CD1c-positive myeloid dendritic cell (primary cell): ENCODE measurements at regions not wholly inside any gene's neighbourhood (a gene's known extent, or its start where the extent isn't known, plus 50 kb on each side); places are given as distances from the start of the nearest gene placed in this dataset.

Experiments
- DNase-seq: peaks from one replicate; pipeline ENCODE4 v3.0.0-alpha.2; 2016; ENCODE audit errors: extremely low spot score

DNA sequence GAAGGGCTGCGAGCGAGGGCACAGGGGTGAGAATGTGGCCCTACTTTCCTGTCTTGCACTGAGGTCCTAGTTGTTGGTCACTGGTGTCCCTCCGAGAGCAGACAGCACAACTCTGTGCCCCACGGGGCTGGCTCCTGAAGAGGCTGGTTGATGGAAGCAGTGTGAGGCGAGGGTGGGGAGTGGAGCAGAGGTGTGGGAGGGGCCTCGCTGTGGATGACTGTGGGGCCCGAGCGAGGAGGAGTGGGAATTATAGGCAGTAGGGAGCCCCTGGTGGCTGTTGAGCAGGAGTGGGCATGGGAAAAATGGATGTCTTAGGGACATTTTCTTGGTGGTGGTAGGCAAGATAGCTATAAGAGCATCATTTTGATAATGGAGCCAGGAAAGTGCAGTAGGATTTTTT is 660.5 kb upstream of the HS6ST1 start:
- no peak for DNase-seq

GRCh38 chr2:128980475-128980874 is 661.8 kb upstream of the HS6ST1 start:
- DNase-seq = no peak

DNA sequence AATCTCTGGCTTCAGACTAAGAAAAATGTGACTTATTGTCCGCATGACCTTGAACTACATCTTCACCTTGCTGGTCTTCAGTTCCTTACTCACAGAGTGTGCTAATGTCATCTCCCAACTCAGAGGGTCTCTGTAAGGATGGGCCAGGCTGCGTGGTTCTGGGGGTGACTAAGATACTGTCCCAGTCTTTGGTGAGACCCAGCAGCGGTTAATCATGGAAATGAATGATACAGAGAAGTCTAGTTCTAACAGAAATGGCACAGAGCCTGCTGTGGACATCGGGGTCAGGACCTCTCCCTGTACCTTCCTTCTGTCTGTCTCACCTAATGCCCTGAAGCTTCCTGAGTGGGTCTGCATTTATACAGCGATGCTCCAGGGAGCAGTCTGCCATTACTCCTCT is 662.7 kb upstream of the HS6ST1 start:
- no peak for DNase-seq

DNA sequence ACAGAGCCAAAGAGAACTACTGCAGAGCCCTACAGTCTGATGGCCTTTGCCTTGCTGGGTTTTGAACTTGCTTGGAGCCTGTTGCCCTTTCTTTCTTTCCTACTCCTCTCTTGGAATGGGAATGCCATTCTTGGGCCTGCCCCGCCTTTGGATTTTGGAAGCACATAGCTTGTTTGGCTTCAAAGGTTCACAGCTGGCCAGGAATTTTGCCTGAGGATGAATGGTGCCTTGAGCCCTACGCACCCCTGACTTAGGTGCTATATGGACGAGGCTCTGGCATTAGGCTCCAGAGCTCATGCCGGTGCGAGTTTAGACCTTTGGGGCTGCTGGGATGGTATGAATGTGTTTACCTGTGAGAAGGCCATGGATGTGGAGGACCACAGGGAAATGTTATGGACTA is 663.3 kb upstream of the HS6ST1 start:
- DNase-seq = no peak

GRCh38 chr2:128982670-128983069 is 664.0 kb upstream of the HS6ST1 start:
- DNase-seq = no peak

- no peak for DNase-seq
These were observed 664.4 kb upstream of the HS6ST1 start for GRCh38 chr2:128983094-128983493.

DNA sequence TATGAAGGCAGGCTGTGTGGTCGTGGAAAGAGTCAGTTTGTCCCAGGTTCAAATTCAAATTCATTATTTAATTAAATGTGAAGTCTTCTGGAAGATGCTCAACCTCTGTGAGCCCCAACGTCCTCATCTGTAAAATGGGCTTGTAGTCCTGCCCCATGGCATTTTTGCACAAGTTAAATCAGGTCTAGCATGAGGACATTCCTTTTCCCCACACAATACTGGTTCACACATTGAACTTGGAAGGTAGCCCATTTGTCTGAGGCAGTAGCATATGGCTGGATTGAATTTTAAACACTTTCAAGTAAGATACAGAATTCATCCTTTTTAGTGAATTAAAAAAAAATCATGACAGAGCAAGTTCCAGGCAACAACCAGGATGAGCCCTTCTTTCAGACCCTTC is 665.4 kb upstream of the HS6ST1 start:
- no peak for DNase-seq

DNA sequence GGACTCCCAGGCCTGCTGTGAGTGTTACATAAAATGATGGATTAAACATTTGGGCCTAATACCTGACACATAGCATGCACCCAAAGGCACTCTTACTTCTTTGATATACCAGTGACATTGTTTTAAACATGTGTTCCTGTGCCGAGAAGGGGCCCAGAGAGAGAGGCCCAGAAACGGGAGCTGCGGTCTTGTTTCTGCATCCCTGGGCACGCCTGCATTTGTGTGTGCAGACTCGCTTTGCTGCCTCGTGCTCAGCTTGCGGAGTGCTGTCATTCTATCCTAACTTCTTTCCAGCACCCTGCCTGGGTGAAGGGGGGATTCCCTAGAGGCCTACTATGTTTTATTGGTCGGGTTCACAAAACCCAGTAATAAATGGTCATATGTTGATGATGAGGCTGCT is 666.2 kb upstream of the HS6ST1 start:
- DNase-seq = no peak

DNA sequence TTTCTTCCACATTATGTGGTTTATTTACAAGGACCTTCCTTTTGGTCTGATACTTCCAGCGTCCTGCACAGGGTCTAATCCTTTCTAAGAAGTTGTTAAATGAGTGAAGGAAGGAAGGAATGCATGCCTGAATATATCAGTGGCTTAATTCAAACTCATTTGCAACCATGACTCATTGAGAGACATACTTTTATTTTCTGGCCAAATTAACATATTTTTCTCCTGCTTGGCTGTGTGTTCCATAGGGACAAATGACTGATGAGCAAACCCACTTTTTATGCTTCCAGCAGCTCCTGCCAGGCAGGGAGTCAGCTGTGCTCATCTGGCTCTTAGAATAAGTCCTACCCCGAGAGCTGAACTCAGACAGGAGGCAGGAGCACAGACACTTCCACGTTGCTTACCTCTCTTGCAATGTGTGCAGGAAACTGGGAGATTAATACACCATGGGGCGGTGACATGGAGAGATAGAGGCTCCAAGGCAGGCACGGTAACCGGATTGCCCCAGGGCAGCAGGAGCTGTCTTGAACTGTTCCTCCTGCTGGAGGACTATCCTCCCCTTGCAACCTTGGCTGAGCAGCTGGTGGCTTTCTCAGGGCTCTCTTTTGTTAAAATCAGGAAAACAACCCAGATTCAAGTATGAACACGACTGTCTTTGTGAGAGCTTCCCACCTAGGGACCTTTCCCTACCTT is 667.5 kb upstream of the HS6ST1 start:
- DNase-seq = no peak

- DNase-seq = no peak
These were observed 668.2 kb upstream of the HS6ST1 start for GRCh38 chr2:128986867-128987268.

GRCh38 chr2:128988326-128988725 is 669.7 kb upstream of the HS6ST1 start:
- DNase-seq = no peak

- DNase-seq = no peak
These were observed 670.3 kb upstream of the HS6ST1 start for GRCh38 chr2:128988967-128989366.

DNA sequence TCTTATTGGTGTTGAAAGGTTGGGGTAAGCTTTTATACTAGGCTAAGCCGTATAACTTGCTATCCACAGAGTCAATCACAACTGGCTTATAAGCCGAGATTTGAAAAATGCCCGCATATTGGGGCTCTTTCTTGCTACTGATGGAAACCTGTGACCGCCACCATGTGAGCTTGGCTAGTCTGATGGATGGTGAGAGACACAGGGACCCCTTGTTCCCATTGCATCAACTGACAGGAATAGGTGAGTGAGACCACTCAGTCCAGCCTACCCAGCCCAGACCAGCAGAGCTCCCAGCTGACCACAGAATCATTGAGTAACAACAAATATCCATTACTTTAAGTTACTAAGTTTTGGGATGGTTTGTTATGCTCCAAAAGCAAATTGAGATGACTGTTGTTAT is 676.4 kb upstream of the HS6ST1 start:
- DNase-seq = no peak

DNA sequence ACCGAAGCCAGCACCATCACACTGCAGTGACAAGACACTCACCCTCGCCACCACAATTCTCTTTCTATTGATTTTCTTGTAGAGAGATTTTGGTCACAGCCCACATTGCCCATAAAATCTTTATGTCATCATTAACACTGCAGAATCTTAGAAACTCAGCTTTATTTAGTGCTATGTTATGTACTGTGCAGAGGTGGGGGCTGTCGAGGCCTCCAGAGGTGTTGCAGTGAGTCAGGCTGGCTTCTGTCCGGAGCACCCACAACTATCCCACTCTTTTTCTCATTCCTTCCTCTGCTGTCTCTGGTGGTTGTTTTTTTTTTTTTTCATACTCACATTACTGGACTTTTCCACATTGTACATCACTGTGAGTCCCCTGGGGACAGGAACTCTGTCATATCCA is 677.4 kb upstream of the HS6ST1 start:
- no peak for DNase-seq

DNA sequence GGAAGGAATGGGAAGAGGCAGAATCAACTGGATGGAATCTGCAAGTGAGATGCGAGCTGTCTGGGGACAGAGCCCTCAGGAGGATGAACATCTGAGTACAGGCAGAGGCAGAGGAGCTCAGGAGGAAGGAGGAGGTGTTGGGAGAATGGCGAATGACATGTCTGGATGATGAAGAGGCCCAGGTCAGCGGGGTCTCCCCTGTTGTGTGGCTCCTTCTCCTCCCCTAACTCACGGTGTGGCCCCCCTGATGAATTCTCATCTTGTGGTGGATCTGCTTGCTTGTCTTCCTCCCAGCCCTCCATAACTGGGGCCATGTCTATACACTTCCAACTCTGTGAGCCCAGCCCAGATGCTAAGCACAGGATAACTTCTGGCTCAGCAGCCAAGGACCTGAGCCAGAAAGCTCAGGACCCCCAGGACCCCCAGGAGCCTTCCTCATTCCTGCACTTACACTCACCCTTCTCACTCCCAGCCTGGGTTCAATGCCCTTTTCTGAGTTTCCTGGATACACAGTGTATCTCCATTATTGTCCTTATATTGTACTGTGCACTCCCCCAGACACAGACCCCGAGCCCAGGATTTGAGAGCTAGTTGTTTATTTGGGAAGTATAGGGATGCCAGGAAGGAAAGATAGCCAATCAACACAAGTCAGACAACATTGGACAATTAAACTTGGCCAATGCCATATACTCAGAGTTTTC is 678.6 kb upstream of the HS6ST1 start:
- no peak for DNase-seq

- no peak for DNase-seq
These were observed 683.3 kb upstream of the HS6ST1 start for GRCh38 chr2:129001926-129002325.

DNA sequence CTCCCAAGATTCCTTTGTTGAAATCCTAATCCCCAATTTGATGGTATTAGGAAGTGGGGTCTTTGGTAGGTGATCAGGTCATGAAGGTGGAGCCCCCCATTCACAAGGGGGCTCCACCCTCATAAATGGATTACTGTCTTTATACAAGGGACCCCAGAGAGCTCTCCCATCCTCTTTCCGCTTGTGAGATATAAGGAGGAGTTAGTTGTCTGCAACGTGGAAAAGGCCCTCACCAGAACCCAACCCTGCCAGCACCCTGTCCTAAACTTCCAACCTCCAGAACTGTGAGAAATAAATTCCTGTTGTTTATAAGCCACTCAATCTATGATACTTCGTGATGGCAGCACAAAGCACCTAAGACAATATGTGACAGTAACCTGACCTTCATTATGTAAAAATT is 684.1 kb upstream of the HS6ST1 start:
- no peak for DNase-seq

DNA sequence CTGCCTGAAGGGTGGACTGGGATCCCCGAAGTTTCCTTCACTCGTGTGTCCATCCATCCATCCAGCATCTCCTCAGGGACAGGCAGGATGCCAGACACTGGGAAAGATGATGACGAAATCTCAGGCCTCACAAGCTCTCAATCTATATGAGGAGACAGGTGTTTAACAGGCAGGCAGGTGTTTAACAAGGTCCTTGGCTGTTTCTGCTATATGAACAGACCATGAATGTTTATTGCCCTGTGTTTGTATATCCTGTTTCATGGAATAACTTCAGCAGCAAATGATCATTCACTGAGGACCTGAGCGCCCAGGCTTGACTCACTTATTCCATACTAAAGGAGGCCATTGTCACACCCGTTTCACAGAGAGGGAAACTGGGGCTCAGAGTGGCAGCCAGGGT is 685.8 kb upstream of the HS6ST1 start:
- no peak for DNase-seq

DNA sequence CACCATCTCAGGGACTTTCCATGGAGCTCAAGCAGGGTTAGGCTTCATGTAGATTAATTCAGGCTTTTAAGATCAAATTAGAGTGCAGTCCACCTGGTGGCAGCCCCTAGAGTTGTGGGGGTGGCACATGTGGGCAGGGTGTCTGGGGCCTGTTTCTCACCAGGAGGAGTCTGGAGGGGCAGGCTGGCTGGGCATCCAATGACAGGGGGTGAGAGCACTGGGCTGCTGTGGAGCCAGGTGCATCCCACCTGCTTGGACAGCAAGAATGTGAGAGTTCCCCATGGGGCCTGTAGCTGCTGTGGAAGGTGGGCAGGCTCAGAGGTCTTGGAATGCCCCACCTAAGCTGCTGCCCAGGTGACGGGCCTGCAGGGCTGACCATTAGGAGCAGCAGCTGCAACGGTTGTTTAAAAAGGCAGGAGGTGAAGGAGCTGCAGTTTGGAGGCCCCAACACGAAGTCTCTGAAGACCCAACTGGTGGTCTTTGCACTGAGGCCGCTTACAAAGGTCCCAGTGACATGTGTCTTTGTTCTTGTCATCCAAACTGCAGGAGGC is 686.3 kb upstream of the HS6ST1 start:
- DNase-seq = no peak

- DNase-seq = no peak
These were observed 687.6 kb upstream of the HS6ST1 start for GRCh38 chr2:129006135-129006886.

DNA sequence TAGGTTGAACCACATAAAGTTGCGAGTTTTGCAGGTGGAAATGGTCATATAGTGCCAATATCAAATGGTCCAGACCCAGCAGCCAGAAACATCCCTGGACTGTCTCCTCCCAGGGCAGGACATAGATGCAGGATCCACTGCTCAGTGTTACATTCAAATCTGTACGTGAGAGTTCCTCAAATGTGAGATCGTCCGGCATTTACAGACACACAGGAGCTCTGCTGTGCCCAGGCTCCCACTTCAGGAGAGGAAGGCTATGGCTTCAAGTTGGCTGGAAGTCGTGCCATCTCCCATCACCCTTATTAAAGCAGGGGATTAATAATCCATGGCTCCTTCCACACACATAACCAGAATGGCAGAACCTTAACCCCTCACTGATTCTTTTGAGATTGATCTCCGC is 688.2 kb upstream of the HS6ST1 start:
- no peak for DNase-seq

DNA sequence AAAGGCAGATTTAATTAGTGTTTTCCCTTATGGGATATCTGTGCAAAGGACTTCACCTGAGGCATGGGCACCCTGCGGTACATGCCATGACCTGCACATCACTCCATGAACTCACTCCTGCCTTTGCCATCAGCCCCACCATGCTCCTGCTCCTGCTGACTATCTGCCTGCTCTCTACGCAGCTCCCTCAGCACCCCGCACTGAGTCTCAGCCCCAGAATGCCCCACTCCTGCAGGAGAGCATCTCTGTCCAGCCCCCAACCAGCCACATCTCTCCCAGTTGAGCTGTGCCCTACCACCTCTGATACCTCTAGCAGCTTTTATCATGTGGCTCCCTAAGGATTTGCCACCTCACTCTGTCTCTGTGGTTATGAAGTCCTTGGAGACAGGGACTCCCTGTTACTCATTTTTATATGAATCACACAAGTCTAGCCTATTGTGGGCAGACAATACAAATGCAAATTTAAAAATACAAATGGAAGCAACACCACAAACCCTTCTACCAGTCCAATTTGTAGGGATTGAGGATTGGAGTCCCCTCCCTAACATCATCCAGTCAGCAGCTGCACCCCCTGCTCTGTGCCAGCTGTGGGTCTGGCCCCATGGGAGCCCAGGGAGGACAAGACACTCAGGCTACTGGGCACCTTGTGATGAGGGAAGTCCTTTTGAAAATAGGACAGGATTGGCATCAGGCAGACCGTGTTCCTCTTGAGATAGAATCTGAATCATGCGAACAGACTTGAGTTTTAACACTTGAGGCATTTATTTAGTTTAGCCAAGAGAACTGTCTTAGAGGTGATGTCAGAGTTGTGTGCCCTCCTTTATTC is 689.6 kb upstream of the HS6ST1 start:
- DNase-seq = no peak
